ENCODE measurements at regions not wholly inside any gene's neighbourhood (a gene's known extent, or its start where the extent isn't known, plus 50 kb on each side); places are given as distances from the start of the nearest gene placed in this dataset.

DNA sequence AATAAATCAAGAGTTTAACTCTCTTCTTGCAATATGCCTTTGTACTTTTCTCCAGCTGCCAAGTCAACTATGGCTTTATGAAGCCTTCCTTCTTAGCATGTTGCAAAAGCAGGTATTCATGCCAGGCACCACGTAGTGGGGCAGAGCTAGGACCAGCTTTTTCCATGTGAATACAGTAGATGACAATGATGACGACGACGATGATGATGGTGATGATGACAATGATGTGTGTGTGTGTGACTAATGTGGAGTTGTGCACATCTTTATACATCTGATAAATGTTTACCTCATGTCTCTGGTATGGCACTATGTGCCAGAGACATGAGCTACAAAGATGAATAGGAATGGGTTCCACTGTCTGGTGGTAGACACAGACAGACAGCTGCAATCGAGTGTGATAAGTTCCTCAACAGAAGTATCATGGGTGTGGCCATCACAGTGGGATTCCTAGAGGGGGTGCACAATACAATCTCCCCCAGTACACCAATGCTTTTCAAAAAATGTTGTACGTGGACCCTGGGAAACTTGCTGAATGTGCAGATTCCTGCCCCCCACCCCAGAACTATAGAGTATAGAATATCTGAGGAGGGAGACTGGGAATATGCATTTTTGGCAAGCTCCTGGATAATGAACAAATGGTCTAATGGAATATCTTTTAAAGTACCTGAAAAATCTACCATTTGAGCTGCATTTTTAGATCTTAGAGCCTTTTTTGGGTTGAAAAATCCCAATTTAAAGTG, 183.4 kb downstream of the ABCC12 start:
- TF ChIP-seq CTCF (IDR thresholded peaks at IDR 0.05): no peak
- no peak for TF ChIP-seq EP300 (IDR thresholded peaks at IDR 0.05)
- no peak for TF ChIP-seq POLR2AphosphoS5 (IDR thresholded peaks at IDR 0.05)
- no peak for TF ChIP-seq POLR2A (IDR thresholded peaks at IDR 0.05)
